ENCODE measurements at regions not wholly inside any gene's neighbourhood (a gene's known extent, or its start where the extent isn't known, plus 50 kb on each side); places are given as distances from the start of the nearest gene placed in this dataset.
A peak's percentile ranks its signal among the peaks of the same experiment; 100 is the strongest.

- DNase-seq = no peak
- Histone ChIP-seq H3K27me3 (no peaks in the 10 kb centered on the region), H3K4me1 (no peaks in the 10 kb centered on the region), H3K27ac (no peak overlapping the region), H3K36me3 (no peaks in the 10 kb centered on the region), H3K9me3 (no peaks in the 10 kb centered on the region), H3K4me3 (no peak overlapping the region)
- ATAC-seq = peak; percentile 84
- no peak for TF ChIP-seq CTCF (IDR thresholded peaks at IDR 0.05)
- intact Hi-C loops (cut with DNase I) = no loop called here
Measured at GRCh38 chrX:40446921-40447320, 133.8 kb upstream of the ATP6AP2 start.

DNA sequence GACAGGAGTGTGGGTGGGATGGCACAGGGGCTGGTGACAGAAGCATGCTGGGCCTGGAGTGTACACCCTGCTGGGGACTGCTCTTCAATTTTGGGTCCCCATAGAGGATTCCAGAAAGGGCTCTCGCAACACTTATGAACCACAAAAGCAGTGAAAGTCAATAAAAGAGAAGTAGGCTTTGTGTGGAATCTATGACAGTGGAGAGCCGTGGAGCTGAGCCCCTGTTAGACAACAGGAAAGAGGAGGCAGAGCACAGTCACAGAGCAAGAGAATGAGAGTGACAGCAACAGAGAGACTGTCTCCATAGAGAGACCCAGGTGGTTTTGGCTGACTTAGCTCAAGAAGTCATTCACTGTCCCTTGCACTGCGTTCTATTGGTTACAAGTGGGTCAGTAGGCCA lies 135.1 kb upstream of the ATP6AP2 start:
- intact Hi-C loops (cut with DNase I) = no loop called here
- no peaks in the 10 kb centered on the region for H3K4me1 ChIP-seq
- H3K27me3 ChIP-seq = no peaks in the 10 kb centered on the region
- H3K27ac ChIP-seq = no peak overlapping the region
- no peak overlapping the region for H3K4me3 ChIP-seq
- ATAC-seq = no peak
- TF ChIP-seq CTCF (IDR thresholded peaks at IDR 0.05) = no peak
- no peaks in the 10 kb centered on the region for H3K36me3 ChIP-seq
- no peaks in the 10 kb centered on the region for H3K9me3 ChIP-seq
- no peak for DNase-seq

DNA sequence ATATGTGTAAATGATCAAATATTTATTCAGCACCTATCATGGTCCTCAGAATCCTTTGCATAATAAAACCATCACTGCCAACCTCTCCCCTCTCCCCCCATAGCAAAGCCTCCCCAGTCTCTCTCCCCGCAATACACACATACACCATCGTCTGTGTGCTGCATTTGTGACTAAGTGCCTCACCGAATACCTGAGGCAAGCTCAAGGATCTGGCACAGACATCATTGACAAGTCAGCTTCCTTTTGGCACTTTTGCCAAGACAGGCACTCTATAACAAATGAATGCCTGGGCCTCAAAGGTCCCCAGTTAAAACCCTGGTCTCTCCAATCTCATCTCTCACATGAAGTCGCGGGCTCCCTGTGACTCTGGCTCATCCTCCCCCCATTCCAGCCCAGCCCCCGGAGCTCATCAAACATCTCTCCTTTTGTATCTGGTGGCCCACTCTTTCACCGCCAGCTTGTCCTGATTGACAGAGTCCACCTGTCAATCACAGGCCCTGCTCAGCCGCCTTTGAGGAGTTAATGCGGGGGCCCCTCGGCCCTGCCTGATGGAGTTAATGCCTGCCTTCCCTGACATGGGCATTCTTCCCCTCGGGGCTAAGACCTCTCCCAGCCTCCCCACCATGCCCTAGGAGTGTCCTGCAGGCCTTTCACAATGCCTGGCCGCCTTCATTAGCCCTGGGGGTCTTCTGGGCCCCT lies 135.8 kb upstream of the ATP6AP2 start:
- TF ChIP-seq CTCF (IDR thresholded peaks at IDR 0.05) = no peak
- intact Hi-C loops (cut with DNase I) = no loop called here
- DNase-seq = no peak
- no peaks in the 10 kb centered on the region for H3K9me3 ChIP-seq
- no peak overlapping the region for H3K4me3 ChIP-seq
- ATAC-seq = peak; percentile 56
- no peaks in the 10 kb centered on the region for H3K4me1 ChIP-seq
- H3K27ac ChIP-seq = no peak overlapping the region
- H3K27me3 ChIP-seq = no peaks in the 10 kb centered on the region
- no peaks in the 10 kb centered on the region for H3K36me3 ChIP-seq

DNA sequence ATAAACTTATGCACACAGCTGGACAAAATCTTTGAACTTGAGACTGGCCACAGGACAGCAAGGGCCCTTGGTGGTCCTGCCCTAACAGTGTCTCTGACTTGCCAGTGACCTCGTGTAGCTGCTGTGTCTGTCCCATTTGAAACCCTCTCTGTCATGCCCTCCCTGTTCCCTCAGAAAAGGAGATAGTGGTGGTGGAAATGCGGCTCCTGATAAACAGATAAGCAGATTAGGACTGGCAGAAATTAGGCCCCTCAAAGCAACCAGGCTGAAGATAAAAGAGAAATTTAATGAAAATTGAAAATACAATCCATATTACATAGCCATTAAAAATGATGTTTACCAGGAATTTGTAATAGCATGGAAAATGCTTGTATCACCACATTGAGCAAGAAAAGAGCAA lies 136.6 kb upstream of the ATP6AP2 start:
- Histone ChIP-seq H3K4me1 (no peaks in the 10 kb centered on the region), H3K9me3 (no peaks in the 10 kb centered on the region), H3K36me3 (no peaks in the 10 kb centered on the region), H3K4me3 (no peak overlapping the region), H3K27me3 (no peaks in the 10 kb centered on the region), H3K27ac (no peak overlapping the region)
- intact Hi-C loops (cut with DNase I) = no loop called here
- no peak for DNase-seq
- TF ChIP-seq CTCF (IDR thresholded peaks at IDR 0.05) = no peak
- ATAC-seq = no peak

GRCh38 chrX:40440866-40441265 lies 139.9 kb upstream of the ATP6AP2 start:
- no peak for DNase-seq
- Histone ChIP-seq H3K4me3 (no peak overlapping the region), H3K27ac (no peak overlapping the region), H3K27me3 (no peaks in the 10 kb centered on the region), H3K9me3 (no peaks in the 10 kb centered on the region), H3K4me1 (no peaks in the 10 kb centered on the region), H3K36me3 (no peaks in the 10 kb centered on the region)
- TF ChIP-seq CTCF (IDR thresholded peaks at IDR 0.05) = no peak
- no peak for ATAC-seq
- intact Hi-C loops (cut with DNase I) = no loop called here

Data from left lung (tissue), 4 donors.